Dedifferentiated amniotic fluid mesenchymal stem cell (primary cell): ENCODE measurements at regions not wholly inside any gene's neighbourhood (a gene's known extent, or its start where the extent isn't known, plus 50 kb on each side); places are given as distances from the start of the nearest gene placed in this dataset.

Experiments
- DNase-seq: peaks from one replicate; pipeline ENCODE4 v3.0.0-alpha.2; 2016; ENCODE audit errors: extremely low spot score

- no peak for DNase-seq
Measured at GRCh38 chr13:40453351-40454021, 213.0 kb downstream of the FOXO1 start.

DNA sequence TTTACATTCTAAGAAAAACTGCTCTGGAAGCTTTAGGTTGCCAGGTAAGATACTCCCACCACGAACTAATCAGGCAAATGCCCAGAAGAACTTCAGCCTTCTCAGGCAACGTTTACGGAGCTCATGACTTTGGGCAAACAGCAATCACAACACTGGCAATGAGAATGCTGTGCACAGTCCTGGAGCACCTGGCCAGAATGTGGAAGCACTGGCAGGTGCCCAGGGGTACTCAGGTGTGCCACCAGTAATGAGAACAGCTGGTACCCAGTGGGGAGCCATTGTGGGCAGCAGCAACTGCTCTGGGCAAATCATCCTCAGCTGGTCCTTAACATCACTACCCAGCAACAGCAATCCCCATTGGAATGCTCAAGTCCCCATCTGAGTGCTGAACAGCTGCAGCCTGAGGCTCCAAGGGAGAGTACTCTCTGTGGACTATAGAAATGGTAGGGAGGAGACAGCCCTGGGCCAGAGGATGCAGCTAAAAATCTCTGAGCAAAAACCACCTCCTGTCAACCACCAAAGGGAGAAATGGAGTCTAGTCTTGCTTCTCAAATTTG is 210.0 kb downstream of the FOXO1 start:
- no peak for DNase-seq

DNA sequence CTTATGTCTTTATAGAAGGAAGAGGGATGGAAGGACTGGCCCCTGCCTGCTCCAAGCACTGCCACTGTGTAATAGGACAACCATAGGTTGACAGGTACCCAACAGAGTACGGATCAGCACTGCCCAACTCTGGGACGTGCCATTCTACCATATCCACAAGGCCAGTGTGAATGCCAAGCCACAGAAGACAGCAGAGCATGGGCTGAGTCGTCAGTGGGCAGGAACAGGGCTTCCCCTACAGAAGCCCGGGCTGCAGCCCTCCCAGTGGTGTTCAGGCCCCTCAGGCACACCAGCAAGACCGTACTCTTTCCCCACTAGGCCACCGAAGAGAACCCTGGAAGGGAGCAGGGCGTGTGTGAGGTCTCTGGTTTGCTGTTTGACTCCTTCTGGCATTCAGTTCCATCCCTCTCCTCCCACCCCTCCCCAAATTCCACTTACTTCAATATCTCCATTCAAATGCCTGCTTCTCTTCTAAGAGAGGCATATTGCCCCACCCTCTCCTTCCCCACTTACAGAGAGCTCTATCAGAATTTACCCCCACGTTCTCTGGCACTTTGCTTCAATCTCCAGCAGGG is 209.4 kb downstream of the FOXO1 start:
- DNase-seq, result no peak

DNA sequence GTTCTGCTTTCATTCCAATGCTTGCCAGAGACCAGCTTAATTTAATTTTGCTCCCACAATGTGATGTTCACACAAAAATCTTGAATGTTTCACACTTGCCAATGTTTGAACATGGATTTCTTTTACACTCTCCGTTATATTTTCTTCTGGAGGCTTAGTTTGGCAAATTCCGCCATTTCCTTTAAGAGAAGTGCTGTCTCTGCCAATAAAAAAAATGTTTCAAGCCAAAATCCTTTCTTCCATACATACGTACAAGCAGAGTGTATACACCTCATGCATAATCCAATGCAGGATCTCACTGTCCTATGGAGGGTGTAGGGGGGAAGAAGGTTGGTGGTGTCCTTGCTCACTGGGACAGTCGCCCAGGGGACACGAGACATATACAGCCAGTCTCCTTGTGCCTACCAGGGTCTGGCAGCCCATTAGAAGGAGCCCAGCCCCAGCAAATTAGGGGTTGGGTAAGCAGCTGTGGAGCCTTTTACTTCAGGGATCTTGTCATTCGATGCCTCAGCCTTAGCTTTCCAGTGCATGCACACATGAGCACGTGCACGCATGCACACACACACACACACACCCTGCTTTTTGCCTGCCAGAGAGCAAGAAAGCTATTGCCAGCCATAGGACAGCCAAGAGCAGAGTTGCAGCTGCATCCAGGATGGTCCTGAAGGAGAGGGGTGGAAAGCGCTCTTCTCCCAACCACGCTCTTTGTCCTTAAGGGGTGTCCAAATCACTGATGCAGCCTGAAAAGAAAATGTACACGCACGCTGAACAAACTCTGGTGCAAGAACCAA is 208.3 kb downstream of the FOXO1 start:
- no peak for DNase-seq

DNA sequence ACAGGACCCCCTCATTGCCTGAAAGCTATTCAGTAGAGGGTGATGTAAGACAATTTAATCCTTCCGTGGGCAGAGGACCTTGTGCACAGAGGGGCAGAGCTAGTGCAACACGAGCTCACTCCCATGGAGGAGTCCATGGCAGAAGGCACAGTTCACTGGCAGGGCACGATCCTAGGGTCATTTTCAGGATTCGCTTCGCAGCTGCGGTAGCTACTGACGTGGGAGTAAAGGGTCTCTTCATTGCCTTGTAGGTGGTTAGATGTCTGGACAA is 207.8 kb downstream of the FOXO1 start:
- DNase-seq, result no peak

DNA sequence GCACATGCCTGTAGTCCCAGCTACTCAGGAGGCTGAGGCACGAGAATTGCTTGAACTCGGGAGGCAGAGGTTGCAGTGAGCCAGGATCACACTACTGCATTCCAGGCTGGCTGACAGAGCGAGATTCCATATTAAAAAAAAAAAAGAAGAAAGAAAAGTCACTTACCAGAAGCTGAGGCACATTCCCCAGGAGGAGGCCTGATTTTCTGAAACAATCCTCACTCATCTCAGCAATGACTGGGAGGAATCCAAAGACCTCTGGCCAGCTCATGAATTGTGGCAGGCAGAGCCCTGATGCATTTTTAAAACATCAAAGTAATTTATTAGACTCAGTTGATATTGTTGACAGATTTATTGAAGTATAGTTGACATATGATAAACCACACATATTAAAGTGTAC is 206.3 kb downstream of the FOXO1 start:
- DNase-seq, result no peak

- DNase-seq, result no peak
Measured at GRCh38 chr13:40464337-40465014, 202.0 kb downstream of the FOXO1 start.

GRCh38 chr13:40465015-40465390 is 201.4 kb downstream of the FOXO1 start:
- no peak for DNase-seq

- DNase-seq, result no peak
Measured at GRCh38 chr13:40466272-40466671, 200.2 kb downstream of the FOXO1 start.

GRCh38 chr13:40468227-40468838 is 198.1 kb downstream of the FOXO1 start:
- DNase-seq, result no peak

DNA sequence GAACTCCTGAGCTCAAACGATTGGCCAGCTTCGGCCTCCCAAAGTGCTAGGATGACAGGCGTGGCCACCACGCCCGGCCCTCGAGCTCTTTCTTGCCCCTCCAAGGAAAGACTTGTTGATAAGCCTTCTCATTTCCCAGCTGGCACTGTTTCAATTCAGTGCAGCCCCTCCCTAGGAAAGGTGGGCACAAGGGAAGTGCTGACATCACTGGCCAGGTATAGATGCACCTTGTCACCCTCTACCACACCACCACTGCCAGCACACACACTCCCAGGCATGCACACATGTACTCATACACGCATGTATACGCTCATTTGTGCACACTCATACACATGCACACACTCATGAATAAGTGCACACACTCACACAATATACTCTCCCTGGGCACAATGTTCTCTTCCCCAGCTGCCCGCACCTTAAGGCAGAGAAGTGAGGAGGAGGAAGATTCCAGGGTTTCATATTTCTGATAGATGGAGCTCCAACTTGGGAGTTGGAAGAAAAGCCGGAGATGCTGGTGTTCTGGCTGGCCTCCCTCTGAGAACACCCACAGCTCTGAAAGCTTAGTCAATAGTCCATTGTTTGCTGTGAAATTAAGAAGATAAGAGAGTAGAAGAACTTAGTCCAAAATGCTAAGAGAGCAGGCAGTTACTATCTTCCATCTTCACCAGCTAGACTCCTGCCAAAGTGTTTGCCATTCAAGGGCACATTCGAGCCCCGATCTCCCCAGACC is 196.7 kb downstream of the FOXO1 start:
- DNase-seq, result no peak

DNA sequence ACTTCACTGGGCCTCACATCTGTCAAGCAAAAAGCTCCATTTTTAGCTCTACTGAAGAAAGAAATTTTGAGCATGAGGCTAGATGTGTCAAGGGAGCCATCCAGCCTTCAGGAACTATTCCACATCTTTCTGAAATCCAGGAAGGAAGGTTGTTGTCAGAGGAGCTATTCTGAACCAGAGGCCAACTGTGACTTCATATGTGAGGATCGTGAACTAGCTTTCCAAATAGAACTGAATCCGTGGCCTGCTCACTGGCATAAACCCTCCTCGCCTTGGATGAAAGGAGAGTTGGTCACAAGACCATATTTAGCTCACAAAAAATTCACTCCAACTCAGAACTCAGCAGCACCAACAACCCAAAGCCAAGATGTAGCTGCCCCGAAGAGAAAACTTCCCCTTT is 195.8 kb downstream of the FOXO1 start:
- DNase-seq, result no peak

GRCh38 chr13:40471076-40471475 is 195.4 kb downstream of the FOXO1 start:
- no peak for DNase-seq

DNA sequence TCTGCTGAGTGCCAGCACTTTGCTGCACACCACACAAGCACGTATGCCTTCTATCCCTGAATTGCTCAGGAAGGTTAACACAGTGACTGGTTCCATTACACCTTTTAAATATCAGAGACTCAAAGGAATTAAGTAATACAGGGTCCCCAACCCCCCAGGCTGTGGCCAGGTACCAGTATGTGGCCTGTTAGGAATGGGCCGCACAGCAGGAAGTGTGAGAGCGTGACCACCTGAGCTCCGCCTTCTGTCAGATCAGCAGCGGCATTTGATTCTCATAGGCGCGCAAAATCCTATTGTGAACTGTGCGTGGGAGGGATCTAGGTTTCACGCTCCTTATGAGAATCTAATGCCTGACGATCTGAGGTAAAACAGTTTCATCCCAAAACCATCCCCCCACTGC is 194.5 kb downstream of the FOXO1 start:
- DNase-seq, result no peak

DNA sequence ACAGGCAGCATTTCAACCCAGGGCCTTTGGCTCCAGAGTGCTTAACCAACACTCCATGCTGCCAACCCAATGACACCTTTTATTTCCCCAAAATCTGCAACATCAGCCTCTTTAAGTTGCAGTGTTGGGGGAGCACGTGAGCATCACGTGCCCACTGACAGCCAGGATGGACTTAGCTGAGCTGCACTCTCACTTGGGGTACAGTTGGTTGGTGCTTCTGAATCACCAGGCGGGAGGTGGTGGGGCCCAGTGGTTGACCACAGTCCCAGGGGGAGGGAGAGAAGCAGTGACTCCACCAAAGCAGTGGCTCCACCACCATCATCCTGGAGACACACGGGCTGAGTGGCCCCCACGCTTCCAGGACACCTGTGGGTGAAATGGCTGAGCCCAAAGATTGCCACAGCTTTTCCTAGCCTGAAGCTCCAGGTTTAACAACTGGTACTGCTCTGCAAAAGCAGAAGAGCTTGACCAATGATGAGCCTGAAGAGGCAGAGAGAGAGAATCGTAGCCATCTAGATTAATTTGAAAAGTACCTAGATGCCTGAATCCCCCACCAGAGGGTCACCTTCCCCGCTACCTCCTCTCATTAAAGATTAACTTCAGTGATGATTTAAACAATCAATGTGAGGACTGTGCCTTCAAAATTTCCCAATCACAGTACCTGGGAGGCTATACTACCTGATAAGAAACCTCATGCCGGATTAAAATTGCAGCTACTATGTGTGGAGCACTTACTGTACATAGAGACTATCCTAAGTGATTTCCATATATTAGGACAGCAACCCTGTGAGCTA is 193.8 kb downstream of the FOXO1 start:
- no peak for DNase-seq

DNA sequence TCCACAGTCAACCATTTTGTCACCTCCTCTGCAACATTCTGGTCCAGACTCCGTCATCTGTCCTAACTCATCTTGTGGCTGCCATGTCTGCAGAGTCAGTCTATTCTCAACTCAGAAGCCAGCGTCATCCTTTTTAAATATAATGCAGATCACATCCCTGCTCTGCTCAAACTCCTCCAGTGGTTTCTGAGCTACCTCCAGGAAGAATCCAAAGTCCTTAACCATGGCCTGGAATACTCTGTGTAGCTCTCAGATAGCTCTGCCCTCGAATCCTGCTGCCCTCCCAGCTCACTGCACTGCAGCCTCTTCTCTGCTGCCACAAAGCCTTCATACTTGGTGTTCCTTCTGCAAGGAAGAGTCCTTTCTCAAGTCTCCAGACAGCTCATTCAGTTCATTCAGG is 190.8 kb downstream of the FOXO1 start:
- DNase-seq, result no peak

GRCh38 chr13:40476175-40476958 is 190.1 kb downstream of the FOXO1 start:
- DNase-seq, result no peak

- DNase-seq, result no peak
Measured at GRCh38 chr13:40477623-40478608, 188.5 kb downstream of the FOXO1 start.

DNA sequence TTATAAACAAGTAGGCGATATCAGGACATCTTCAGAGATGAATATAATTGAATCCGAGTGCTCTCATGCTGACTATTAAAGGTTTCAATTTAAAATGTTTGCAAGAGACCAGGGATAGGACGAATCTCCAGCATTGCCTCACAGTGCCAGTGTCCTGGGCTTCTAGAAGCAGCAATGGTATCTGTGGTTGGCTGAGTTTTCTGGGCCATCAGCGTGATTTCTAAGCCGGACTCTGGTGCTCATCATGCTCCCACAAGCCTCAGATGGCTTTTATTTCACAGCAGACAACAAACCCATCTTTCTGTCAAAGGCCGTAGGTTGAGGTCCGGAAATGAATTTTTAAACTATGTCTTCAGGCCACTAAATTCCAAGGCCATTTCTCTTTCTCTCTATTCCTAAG is 187.7 kb downstream of the FOXO1 start:
- no peak for DNase-seq
